Mucosa of descending colon (tissue), 3 donors: ENCODE measurements at regions not wholly inside any gene's neighbourhood (a gene's known extent, or its start where the extent isn't known, plus 50 kb on each side); places are given as distances from the start of the nearest gene placed in this dataset.

Experiments
- ATAC-seq: fragments of 200-7000 bp; cut with Tn5 transposase; one replicate; pipeline ENCODE4 v1.9.1; 2020; ENCODE audit warnings: mild to moderate bottlenecking, moderate library complexity
- DNase-seq, 3 donors: peaks; one replicate each; pipeline ENCODE4 v3.0.0-alpha.2; 2020
- H3K36me3 ChIP-seq: fragments of 200-600 bp; one replicate; pipeline ENCODE4 v1.8.0; 2021; ENCODE audit warnings: low read depth, mild to moderate bottlenecking
- H3K4me1 ChIP-seq: fragments of 200-600 bp; one replicate; pipeline ENCODE4 v1.8.0; 2021; ENCODE audit warnings: low read depth, mild to moderate bottlenecking
- H3K4me3 ChIP-seq: fragments of 200-600 bp; one replicate; pipeline ENCODE4 v1.8.0; 2021; ENCODE audit warnings: mild to moderate bottlenecking
- H3K9me3 ChIP-seq: fragments of 200-600 bp; one replicate; pipeline ENCODE4 v1.8.0; 2021; ENCODE audit warnings: mild to moderate bottlenecking
- CTCF ChIP-seq: fragments of 200-600 bp; IDR thresholded peaks from one replicate; pipeline ENCODE4 v1.8.0; 2022; ENCODE audit warnings: antibody characterized with exemption, mild to moderate bottlenecking
- intact Hi-C, 2 donors: fragments of 100-400 bp; cut with DNase I in 1 of 2; cut with micrococcal nuclease in 1 of 2; formaldehyde crosslinking; loops; one replicate each; pipeline versions ENCODE4 v1.11.0 to v1.11.1; 2022; cut with DNase I, micrococcal nuclease
- donor health status: DM: no; HTN: no; CAD: no; lungs with moderate emphysema.
- donor health status: DM: no; HTN: no; CAD: no.
- donor health status: DM: no; HTN: yes; CAD: no.

GRCh38 chr13:71382285-71382684, 484.7 kb downstream of the DACH1 start:
- Histone ChIP-seq H3K4me3 (no peak overlapping the region), H3K9me3 (no peaks in the 10 kb centered on the region), H3K4me1 (no peaks in the 10 kb centered on the region), H3K36me3 (no peaks in the 10 kb centered on the region)
- intact Hi-C loops: no loop called here
- DNase-seq (no peak), ATAC-seq (no peak)
- TF ChIP-seq CTCF: no peak

- ATAC-seq (no peak), DNase-seq (no peak)
- no peaks in the 10 kb centered on the region for H3K36me3 ChIP-seq
- no peak for TF ChIP-seq CTCF
- H3K4me1 ChIP-seq: no peaks in the 10 kb centered on the region
- H3K9me3 ChIP-seq: no peaks in the 10 kb centered on the region
- intact Hi-C loops: no loop called here
- no peak overlapping the region for H3K4me3 ChIP-seq
These were observed 486.8 kb downstream of the DACH1 start for GRCh38 chr13:71380191-71380590.

GRCh38 chr13:71378961-71379905, 487.8 kb downstream of the DACH1 start:
- Histone ChIP-seq H3K4me1 (no peaks in the 10 kb centered on the region), H3K36me3 (no peaks in the 10 kb centered on the region), H3K9me3 (no peaks in the 10 kb centered on the region), H3K4me3 (no peak overlapping the region)
- TF ChIP-seq CTCF: no peak
- ATAC-seq (peak; percentile 60), DNase-seq (no peak)
- intact Hi-C loops: no loop called here

- ATAC-seq: no peak
- DNase-seq: no peak
- intact Hi-C loops: no loop called here
These were observed 492.4 kb downstream of the DACH1 start for GRCh38 chr13:71374471-71375049.

GRCh38 chr13:71368336-71368735, 498.7 kb downstream of the DACH1 start:
- TF ChIP-seq CTCF: no peak
- no peak for DNase-seq
- Histone ChIP-seq H3K4me3 (no peak overlapping the region), H3K36me3 (no peaks in the 10 kb centered on the region), H3K4me1 (no peaks in the 10 kb centered on the region), H3K9me3 (no peaks in the 10 kb centered on the region)
- intact Hi-C loops: no loop called here
- ATAC-seq: no peak

More at GRCh38 chr13:71374471-71375049, 492.4 kb downstream of the DACH1 start:
- H3K36me3 ChIP-seq: no peaks in the 10 kb centered on the region
- H3K4me1 ChIP-seq: no peaks in the 10 kb centered on the region
- no peak for TF ChIP-seq CTCF
- H3K4me3 ChIP-seq: no peak overlapping the region
- H3K9me3 ChIP-seq: no peaks in the 10 kb centered on the region
